GM21390 (cell line): ENCODE measurements at regions not wholly inside any gene's neighbourhood (a gene's known extent, or its start where the extent isn't known, plus 50 kb on each side); places are given as distances from the start of the nearest gene placed in this dataset.

Source experiments
- ATAC-seq: cut with Tn5 transposase; IDR thresholded peaks from one replicate; pipeline ENCODE4 v1.9.1; 2021; ENCODE audit not compliant: unreplicated experiment

GRCh38 chr4:28536124-28536523, 1675.5 kb downstream of the STIM2 start:
- ATAC-seq: no peak

- no peak for ATAC-seq
Measured at GRCh38 chr4:28545986-28546385, 1685.3 kb downstream of the STIM2 start.

GRCh38 chr4:28548136-28548535, 1687.5 kb downstream of the STIM2 start:
- ATAC-seq: no peak

- ATAC-seq: no peak
Measured at GRCh38 chr4:28548594-28548993, 1688.0 kb downstream of the STIM2 start.

GRCh38 chr4:28555866-28556265, 1695.2 kb downstream of the STIM2 start:
- no peak for ATAC-seq

- ATAC-seq: no peak
Measured at GRCh38 chr4:28557755-28558154, 1697.1 kb downstream of the STIM2 start.

- no peak for ATAC-seq
Measured at GRCh38 chr4:28558895-28559294, 1698.3 kb downstream of the STIM2 start.

- no peak for ATAC-seq
Measured at GRCh38 chr4:28562913-28563312, 1702.3 kb downstream of the STIM2 start.

- ATAC-seq: no peak
Measured at GRCh38 chr4:28565396-28565795, 1704.8 kb downstream of the STIM2 start.

- ATAC-seq: no peak
Measured at GRCh38 chr4:28600958-28601357, 1740.3 kb downstream of the STIM2 start.

GRCh38 chr4:28621591-28621990, 1761.0 kb downstream of the STIM2 start:
- no peak for ATAC-seq

- ATAC-seq: no peak
Measured at GRCh38 chr4:28636971-28637370, 1776.3 kb downstream of the STIM2 start.

- no peak for ATAC-seq
Measured at GRCh38 chr4:28639747-28640146, 1779.1 kb downstream of the STIM2 start.

- ATAC-seq: no peak
Measured at GRCh38 chr4:28654618-28655017, 1794.0 kb downstream of the STIM2 start.

GRCh38 chr4:28665306-28665705, 1804.7 kb downstream of the STIM2 start:
- no peak for ATAC-seq

- ATAC-seq: no peak
Measured at GRCh38 chr4:28675582-28675981, 1814.9 kb downstream of the STIM2 start.

GRCh38 chr4:28677808-28678207, 1817.2 kb downstream of the STIM2 start:
- no peak for ATAC-seq

- no peak for ATAC-seq
Measured at GRCh38 chr4:28682847-28683246, 1822.2 kb downstream of the STIM2 start.

- no peak for ATAC-seq
Measured at GRCh38 chr4:28686618-28687017, 1826.0 kb downstream of the STIM2 start.

- no peak for ATAC-seq
Measured at GRCh38 chr4:28690890-28691289, 1830.2 kb downstream of the STIM2 start.

- no peak for ATAC-seq
Measured at GRCh38 chr4:28702571-28702970, 1841.9 kb downstream of the STIM2 start.

- no peak for ATAC-seq
Measured at GRCh38 chr4:28709891-28710290, 1849.2 kb downstream of the STIM2 start.

GRCh38 chr4:28723371-28723770, 1862.7 kb downstream of the STIM2 start:
- ATAC-seq: no peak

- ATAC-seq: no peak
Measured at GRCh38 chr4:28724239-28724638, 1863.6 kb downstream of the STIM2 start.
